GM10266 (cell line): ENCODE measurements at regions not wholly inside any gene's neighbourhood (a gene's known extent, or its start where the extent isn't known, plus 50 kb on each side); places are given as distances from the start of the nearest gene placed in this dataset.

ENCODE experiments used
- DNase-seq: peaks from one replicate; pipeline ENCODE4 v3.0.0; 2012; ENCODE audit errors: extremely low spot score
- TF ChIP-seq, protein P1 (sequence below): IDR thresholded peaks from 2 replicates; pipeline ENCODE4 v1.5.1; 2012; ENCODE audit warnings: mild to moderate bottlenecking, low read depth; ENCODE audit not compliant: control insufficient read depth, insufficient read depth; ENCODE audit errors: missing control alignments

DNA sequence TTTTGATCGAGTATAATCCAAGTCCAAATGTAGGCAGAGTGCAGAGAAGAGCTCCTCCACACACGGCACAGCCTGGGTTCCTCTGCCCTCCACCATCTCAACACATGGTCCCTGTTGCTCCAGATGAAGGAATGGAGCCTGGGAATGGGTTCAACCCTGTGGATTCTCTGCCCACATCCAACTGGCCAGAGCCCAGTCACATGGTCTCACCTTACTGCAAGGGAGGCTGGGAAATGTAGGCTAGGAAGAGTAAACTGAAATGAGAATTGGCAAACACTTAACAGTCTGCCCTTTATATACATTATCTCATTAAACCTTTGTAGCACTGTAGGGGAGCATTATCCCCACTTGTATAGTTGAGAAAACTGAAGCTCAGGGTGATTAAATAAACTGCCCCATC, 60.1 kb upstream of the RAB4A start:
- TF ChIP-seq, protein P1, sequence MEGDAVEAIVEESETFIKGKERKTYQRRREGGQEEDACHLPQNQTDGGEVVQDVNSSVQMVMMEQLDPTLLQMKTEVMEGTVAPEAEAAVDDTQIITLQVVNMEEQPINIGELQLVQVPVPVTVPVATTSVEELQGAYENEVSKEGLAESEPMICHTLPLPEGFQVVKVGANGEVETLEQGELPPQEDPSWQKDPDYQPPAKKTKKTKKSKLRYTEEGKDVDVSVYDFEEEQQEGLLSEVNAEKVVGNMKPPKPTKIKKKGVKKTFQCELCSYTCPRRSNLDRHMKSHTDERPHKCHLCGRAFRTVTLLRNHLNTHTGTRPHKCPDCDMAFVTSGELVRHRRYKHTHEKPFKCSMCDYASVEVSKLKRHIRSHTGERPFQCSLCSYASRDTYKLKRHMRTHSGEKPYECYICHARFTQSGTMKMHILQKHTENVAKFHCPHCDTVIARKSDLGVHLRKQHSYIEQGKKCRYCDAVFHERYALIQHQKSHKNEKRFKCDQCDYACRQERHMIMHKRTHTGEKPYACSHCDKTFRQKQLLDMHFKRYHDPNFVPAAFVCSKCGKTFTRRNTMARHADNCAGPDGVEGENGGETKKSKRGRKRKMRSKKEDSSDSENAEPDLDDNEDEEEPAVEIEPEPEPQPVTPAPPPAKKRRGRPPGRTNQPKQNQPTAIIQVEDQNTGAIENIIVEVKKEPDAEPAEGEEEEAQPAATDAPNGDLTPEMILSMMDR: no peak
- DNase-seq: no peak

GRCh38 chr1:229213797-229214196, 57.1 kb upstream of the RAB4A start:
- TF ChIP-seq, protein P1: no peak
- DNase-seq: no peak

GRCh38 chr1:229217716-229218115, 53.2 kb upstream of the RAB4A start:
- no peak for DNase-seq
- TF ChIP-seq, protein P1: no peak

DNA sequence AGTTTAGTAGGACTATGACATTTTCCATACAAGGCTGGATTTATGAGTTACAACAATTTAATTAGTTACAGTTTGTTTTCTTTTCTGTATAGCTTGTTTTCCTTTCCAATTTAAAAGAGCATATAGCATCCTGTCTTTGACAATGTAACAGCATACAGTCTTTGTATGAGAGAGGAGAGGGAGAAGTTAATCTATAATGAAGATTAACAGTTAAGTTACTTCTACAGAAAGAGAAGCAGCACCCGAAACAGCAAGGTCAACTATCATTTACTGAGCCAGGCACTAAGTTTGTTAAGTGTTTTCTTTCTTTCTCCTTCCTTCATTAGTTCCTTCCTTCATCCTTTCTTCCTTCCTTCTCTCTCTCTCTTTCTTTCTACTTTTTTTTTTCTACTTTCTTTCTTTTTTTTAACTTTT, 52.3 kb upstream of the RAB4A start:
- TF ChIP-seq, protein P1: no peak
- DNase-seq: no peak

DNA sequence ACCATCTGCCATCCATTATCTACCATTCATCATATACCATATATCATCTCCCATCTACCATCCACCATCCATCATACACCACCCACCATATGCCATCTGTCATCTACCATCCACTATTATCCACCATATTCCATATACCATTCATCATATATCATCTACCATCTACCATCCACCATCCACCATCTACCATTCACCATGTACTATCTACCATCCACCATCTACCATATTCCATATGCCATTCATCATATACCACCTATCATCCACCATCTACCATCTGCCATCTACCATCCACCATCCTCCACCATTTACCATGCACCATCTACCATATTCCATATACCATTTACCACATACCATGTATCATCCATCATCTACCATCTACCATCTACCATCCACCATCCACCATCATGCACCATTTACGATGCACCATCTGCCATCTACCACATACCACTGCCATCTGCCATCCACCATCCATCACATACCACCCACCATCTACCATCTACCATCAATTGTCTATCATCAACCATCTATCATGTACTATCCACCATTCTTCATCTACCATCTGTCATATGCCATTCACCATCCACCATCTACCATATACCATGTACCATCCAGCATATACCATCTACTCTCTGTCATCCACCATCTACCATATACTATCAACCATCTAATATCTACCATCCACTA, 50.6 kb upstream of the RAB4A start:
- TF ChIP-seq, protein P1: no peak
- no peak for DNase-seq

- TF ChIP-seq, protein P1: no peak
- DNase-seq: no peak
Measured at GRCh38 chr1:229221106-229222019, 49.5 kb upstream of the RAB4A start.
